Ovary (tissue), 7 donors: ENCODE measurements at regions not wholly inside any gene's neighbourhood (a gene's known extent, or its start where the extent isn't known, plus 50 kb on each side); places are given as distances from the start of the nearest gene placed in this dataset.

Experiments
- DNase-seq, 5 donors: peaks; one replicate each; pipeline ENCODE4 v3.0.0-alpha.2; 2019 to 2020
- H3K27ac ChIP-seq, 2 donors: fragments of 200-600 bp; one replicate each; pipeline versions ENCODE4 v1.5.1 to v1.8.0; 2019 to 2022
- H3K27me3 ChIP-seq: fragments of 200-600 bp; one replicate; pipeline ENCODE4 v1.8.0; 2022
- H3K36me3 ChIP-seq: fragments of 200-600 bp; sonication (generic); one replicate; pipeline ENCODE4 v1.5.1; 2019
- H3K4me1 ChIP-seq: one replicate; pipeline ENCODE4 v1.8.1; 2013; ENCODE audit warnings: mild to moderate bottlenecking, moderate library complexity; ENCODE audit not compliant: insufficient read depth
- H3K4me3 ChIP-seq: fragments of 200-600 bp; sonication (generic); one replicate; pipeline ENCODE4 v1.5.1; 2017
- H3K9me3 ChIP-seq, 2 donors: fragments of 200-600 bp in 1 of 2; sonication (generic) in 1 of 2; one replicate each; pipeline versions ENCODE4 v1.5.1 to v1.8.1; 2013 to 2019; ENCODE audit warnings: mild to moderate bottlenecking in 1 of 2, moderate library complexity in 1 of 2
- EP300 ChIP-seq: sonication (generic); formaldehyde crosslinking; IDR thresholded peaks from one replicate; pipeline ENCODE4 v1.6.1; 2017; ENCODE audit warnings: antibody characterized with exemption
- POLR2A ChIP-seq: fragments of 450-650 bp; IDR thresholded peaks from one replicate; pipeline ENCODE4 v1.6.1; 2017; ENCODE audit warnings: antibody characterized with exemption, mild to moderate bottlenecking, moderate library complexity
- WGBS, 3 donors: extraction: QIAGEN DNeasy Blood & Tissue Kit in 1 of 3; methylation state at CpG; one replicate each; pipeline versions ENCODE4 v1.1.5 to v1.1.7; 2013 to 2017; 5-methylcytosine and 5-hydroxymethylcytosine counted together
- intact Hi-C, 4 donors: fragments of 100-400 bp; cut with DNase I; formaldehyde crosslinking; loops; one replicate each; pipeline versions ENCODE4 v1.11.0 to v1.15.1; 2022 to 2023
- TF ChIP-seq, protein P1 (sequence below), 3 donors: fragments of 450-650 bp in 2 of 3; fragments of 200-600 bp in 1 of 3; IDR thresholded peaks; one replicate each; pipeline versions ENCODE4 v1.5.1 to v1.8.0; 2016 to 2022; ENCODE audit warnings: antibody characterized with exemption in 3 of 3, mild to moderate bottlenecking in 1 of 3
- donor health status: DM: no; HTN: no; CAD: no; lungs with moderate emphysema.
- donor health status: DM: no; HTN: no; CAD: no.
- donor health status: Bipolar disorder and iron deficiency.
- donor health status: DM: no; HTN: no; CAD: no.
- donor health status: DM: yes; HTN: yes; CAD: no.

DNA sequence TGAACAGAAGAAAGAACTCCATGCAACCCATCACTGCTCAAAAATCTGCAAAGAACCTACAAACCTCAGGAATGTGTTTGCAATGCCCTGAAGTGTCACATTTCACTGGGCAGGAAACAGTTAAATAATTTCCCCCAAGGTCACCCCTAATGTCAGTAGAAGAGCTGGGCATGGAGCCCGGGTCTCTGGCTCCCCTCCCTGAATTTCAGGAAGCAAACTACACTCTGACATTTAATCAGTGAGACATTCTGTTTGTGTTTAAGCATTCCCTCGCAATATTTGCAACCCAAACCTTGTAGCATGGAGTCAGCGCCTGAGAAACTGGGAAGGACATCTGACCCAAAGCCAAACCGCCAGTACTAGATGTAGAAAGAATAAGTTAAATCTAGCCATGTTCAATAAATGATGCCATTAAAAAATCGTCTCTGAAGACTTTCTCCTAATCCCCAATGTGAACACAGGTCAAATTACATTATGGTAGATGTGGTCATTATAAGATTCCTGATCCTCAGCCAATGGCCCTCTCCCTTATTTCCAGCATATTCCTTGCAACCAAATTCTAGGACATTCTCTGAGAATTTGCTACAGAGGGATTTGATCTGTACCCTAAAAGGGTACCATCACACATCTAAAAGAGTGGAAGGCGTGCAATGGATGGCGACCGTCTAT, 91.2 kb upstream of the ADTRP start:
- peak; percentile 54 to 86 (median 66) for DNase-seq
- intact Hi-C loops = no loop called here
- no peaks in the 10 kb centered on the region for H3K27me3 ChIP-seq
- no peaks in the 10 kb centered on the region for H3K9me3 ChIP-seq
- WGBS, 3 donors = 31 to 38% (median 34%) methylated on average over 8 of the region's 8 CpGs
- H3K36me3 ChIP-seq = no peaks in the 10 kb centered on the region
- H3K4me3 ChIP-seq = no peak overlapping the region
- TF ChIP-seq, protein P1, sequence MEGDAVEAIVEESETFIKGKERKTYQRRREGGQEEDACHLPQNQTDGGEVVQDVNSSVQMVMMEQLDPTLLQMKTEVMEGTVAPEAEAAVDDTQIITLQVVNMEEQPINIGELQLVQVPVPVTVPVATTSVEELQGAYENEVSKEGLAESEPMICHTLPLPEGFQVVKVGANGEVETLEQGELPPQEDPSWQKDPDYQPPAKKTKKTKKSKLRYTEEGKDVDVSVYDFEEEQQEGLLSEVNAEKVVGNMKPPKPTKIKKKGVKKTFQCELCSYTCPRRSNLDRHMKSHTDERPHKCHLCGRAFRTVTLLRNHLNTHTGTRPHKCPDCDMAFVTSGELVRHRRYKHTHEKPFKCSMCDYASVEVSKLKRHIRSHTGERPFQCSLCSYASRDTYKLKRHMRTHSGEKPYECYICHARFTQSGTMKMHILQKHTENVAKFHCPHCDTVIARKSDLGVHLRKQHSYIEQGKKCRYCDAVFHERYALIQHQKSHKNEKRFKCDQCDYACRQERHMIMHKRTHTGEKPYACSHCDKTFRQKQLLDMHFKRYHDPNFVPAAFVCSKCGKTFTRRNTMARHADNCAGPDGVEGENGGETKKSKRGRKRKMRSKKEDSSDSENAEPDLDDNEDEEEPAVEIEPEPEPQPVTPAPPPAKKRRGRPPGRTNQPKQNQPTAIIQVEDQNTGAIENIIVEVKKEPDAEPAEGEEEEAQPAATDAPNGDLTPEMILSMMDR (IDR thresholded peaks at IDR 0.05) = no peak
- no peak for TF ChIP-seq POLR2A
- peak overlapping the region in 1 of 2 donors; percentile 15 for H3K27ac ChIP-seq
- H3K4me1 ChIP-seq = peaks cover 13% of the 10 kb centered on the region

DNA sequence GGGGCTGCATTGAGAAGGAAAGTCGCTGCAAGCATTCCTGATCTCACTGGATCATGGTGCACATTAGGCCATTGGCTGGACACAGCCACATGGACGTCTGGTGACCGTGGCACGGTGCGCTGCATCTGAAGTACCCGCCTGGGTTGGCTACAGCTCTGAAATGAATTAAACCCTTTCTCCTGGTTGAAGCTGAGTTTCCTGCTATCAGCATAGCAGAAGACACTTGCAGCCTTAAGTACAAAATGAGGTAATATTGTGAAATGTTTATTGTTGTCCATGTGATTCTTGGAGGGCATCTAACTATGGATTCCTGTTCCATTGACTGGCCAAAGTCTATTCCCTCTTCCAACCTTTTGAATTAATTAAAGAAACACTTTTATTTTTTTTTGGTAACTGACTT, 89.8 kb upstream of the ADTRP start:
- Histone ChIP-seq H3K4me1 (peaks cover 10% of the 10 kb centered on the region), H3K36me3 (no peaks in the 10 kb centered on the region), H3K27me3 (no peaks in the 10 kb centered on the region), H3K27ac (no peak overlapping the region), H3K4me3 (no peak overlapping the region), H3K9me3 (no peaks in the 10 kb centered on the region)
- TF ChIP-seq POLR2A = no peak
- TF ChIP-seq, protein P1 (IDR thresholded peaks at IDR 0.05) = no peak
- no peak for TF ChIP-seq EP300
- WGBS, 3 donors = 93 to 99% (median 98%) methylated on average over 6 of the region's 6 CpGs
- intact Hi-C loops = no loop called here
- DNase-seq = no peak

DNA sequence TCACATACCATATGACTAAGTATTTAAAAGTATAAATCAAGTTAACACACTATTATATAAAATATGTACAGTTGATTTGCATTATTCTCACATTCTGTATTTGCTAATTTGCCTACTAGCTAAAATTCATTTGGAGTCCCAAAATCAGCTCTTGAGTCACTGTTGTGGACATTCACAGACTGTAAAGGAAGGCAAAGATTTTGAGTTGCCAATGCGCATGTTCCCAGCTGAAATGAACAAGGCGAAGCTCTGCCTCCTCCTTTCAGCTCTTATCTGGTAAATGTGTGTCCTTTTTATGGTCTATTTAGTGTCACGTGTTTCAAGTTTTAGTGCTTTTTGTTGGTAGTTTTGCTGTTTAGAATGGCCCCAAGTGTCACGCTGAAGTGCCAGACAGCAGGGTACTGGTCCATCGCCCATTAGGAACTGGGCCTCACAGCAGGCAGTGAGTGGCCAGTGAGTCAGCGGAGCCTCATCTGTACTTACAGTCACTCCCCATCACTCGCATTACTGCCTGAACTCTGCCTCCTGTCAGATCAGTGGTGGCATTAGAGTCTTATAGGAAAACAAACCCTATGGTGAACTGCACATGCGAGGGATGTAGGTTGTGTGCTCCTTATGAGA, 87.2 kb upstream of the ADTRP start:
- H3K4me3 ChIP-seq = no peak overlapping the region
- no peaks in the 10 kb centered on the region for H3K36me3 ChIP-seq
- intact Hi-C loops = no loop called here
- H3K27me3 ChIP-seq = no peaks in the 10 kb centered on the region
- 92 to 95% (median 95%) methylated on average over 8 of the region's 8 CpGs for WGBS, 3 donors
- DNase-seq = no peak
- H3K4me1 ChIP-seq = peaks cover 10% of the 10 kb centered on the region
- TF ChIP-seq EP300 (no peak), POLR2A (no peak)
- TF ChIP-seq, protein P1 (IDR thresholded peaks at IDR 0.05) = no peak
- H3K27ac ChIP-seq = no peak overlapping the region
- H3K9me3 ChIP-seq = no peaks in the 10 kb centered on the region

DNA sequence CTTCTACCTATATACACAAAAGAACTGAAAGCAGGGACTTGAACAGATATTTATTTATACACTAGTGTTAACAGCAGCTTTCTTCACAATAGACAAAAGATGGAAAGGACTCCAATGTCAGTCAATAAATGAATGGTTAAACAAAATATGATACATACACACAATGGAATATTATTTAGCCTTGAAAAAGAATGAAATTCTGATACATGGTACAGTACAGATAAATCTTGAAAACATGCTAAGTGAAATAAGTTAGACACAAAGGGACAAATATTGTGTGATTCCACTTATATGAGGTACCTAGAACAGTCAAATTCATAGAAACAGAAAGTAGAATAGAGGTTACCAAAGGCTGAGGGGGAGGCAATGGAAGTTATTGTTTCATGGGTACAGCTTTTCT, 79.8 kb upstream of the ADTRP start:
- TF ChIP-seq, protein P1 (IDR thresholded peaks at IDR 0.05) = no peak
- TF ChIP-seq POLR2A (no peak), EP300 (no peak)
- Histone ChIP-seq H3K36me3 (no peaks in the 10 kb centered on the region), H3K9me3 (no peaks in the 10 kb centered on the region), H3K27ac (no peak overlapping the region), H3K4me1 (peaks cover 5% of the 10 kb centered on the region), H3K4me3 (no peak overlapping the region), H3K27me3 (no peaks in the 10 kb centered on the region)
- DNase-seq = no peak
- intact Hi-C loops = no loop called here
